ENCODE measurements at regions not wholly inside any gene's neighbourhood (a gene's known extent, or its start where the extent isn't known, plus 50 kb on each side); places are given as distances from the start of the nearest gene placed in this dataset.

- Histone ChIP-seq H3K27me3 (no peaks in the 10 kb centered on the region), H3K4me3 (no peak overlapping the region), H3K36me3 (no peaks in the 10 kb centered on the region), H3K9me3 (no peaks in the 10 kb centered on the region), H3K4me1 (peaks cover 3 to 15% of the 10 kb centered on the region in 2 donors), H3K27ac (no peak overlapping the region)
- intact Hi-C loops (cut with DNase I) = no loop called here
- no peak for TF ChIP-seq CTCF (IDR thresholded peaks at IDR 0.05)
- DNase-seq (no peak), ATAC-seq (no peak)
Measured at GRCh38 chr13:50318887-50319286, 303.6 kb downstream of the KCNRG start.

GRCh38 chr13:50319635-50320255, 304.5 kb downstream of the KCNRG start:
- no peaks in the 10 kb centered on the region for H3K27me3 ChIP-seq
- no peak overlapping the region for H3K4me3 ChIP-seq
- ATAC-seq = peak; percentile 54
- intact Hi-C loops (cut with DNase I) = no loop called here
- H3K9me3 ChIP-seq = no peaks in the 10 kb centered on the region
- no peaks in the 10 kb centered on the region for H3K36me3 ChIP-seq
- no peak for TF ChIP-seq CTCF (IDR thresholded peaks at IDR 0.05)
- H3K27ac ChIP-seq = peak overlapping the region in 1 of 2 donors; percentile 28
- peaks cover 3 to 15% of the 10 kb centered on the region in 2 donors for H3K4me1 ChIP-seq
- DNase-seq = no peak

- DNase-seq (no peak), ATAC-seq (peak; percentile 77)
- H3K27ac ChIP-seq = peak overlapping the region in 1 of 2 donors; percentile 28
- H3K4me3 ChIP-seq = no peak overlapping the region
- H3K9me3 ChIP-seq = no peaks in the 10 kb centered on the region
- H3K4me1 ChIP-seq = peaks cover 3 to 15% of the 10 kb centered on the region in 2 donors
- no peaks in the 10 kb centered on the region for H3K27me3 ChIP-seq
- intact Hi-C loops (cut with DNase I) = no loop called here
- no peaks in the 10 kb centered on the region for H3K36me3 ChIP-seq
- TF ChIP-seq CTCF (IDR thresholded peaks at IDR 0.05) = no peak
Measured at GRCh38 chr13:50320271-50320862, 305.1 kb downstream of the KCNRG start.

- intact Hi-C loops (cut with DNase I) = no loop called here
- no peak for TF ChIP-seq CTCF (IDR thresholded peaks at IDR 0.05)
Measured at GRCh38 chr13:50322006-50322405, 306.8 kb downstream of the KCNRG start.

GRCh38 chr13:50323440-50324065, 308.3 kb downstream of the KCNRG start:
- H3K4me3 ChIP-seq = no peak overlapping the region
- ATAC-seq (no peak), DNase-seq (no peak)
- no peak for TF ChIP-seq CTCF (IDR thresholded peaks at IDR 0.05)
- H3K27me3 ChIP-seq = no peaks in the 10 kb centered on the region
- no peaks in the 10 kb centered on the region for H3K9me3 ChIP-seq
- peaks cover 3 to 15% of the 10 kb centered on the region in 2 donors for H3K4me1 ChIP-seq
- no peak overlapping the region for H3K27ac ChIP-seq
- intact Hi-C loops (cut with DNase I) = no loop called here
- H3K36me3 ChIP-seq = no peaks in the 10 kb centered on the region

More at GRCh38 chr13:50322006-50322405, 306.8 kb downstream of the KCNRG start:
- Histone ChIP-seq H3K4me3 (no peak overlapping the region), H3K4me1 (peaks cover 3 to 15% of the 10 kb centered on the region in 2 donors), H3K27me3 (no peaks in the 10 kb centered on the region), H3K9me3 (no peaks in the 10 kb centered on the region), H3K27ac (no peak overlapping the region), H3K36me3 (no peaks in the 10 kb centered on the region)
- ATAC-seq (no peak), DNase-seq (no peak)

All from left lung (tissue), 4 donors.